Epithelial cell of proximal tubule (primary cell): ENCODE measurements at regions not wholly inside any gene's neighbourhood (a gene's known extent, or its start where the extent isn't known, plus 50 kb on each side); places are given as distances from the start of the nearest gene placed in this dataset.

Experiments
- DNase-seq: peaks from one replicate; pipeline ENCODE4 v3.0.0-alpha.2; 2011; ENCODE audit warnings: low read depth
- H3K4me3 ChIP-seq: 2 replicates; pipeline ENCODE4 v1.5.1; 2011; ENCODE audit warnings: low read depth, mild to moderate bottlenecking, low read length
- CTCF ChIP-seq: conservative IDR thresholded peaks from 2 replicates; pipeline ENCODE4 v1.5.1; 2012; ENCODE audit warnings: low read depth, mild to moderate bottlenecking, low read length

- H3K4me3 ChIP-seq = no peak overlapping the region
- no peak for DNase-seq
- no peak for TF ChIP-seq CTCF
These were observed 1003.0 kb downstream of the SORCS3 start for GRCh38 chr10:105644091-105644490.

- no peak overlapping the region for H3K4me3 ChIP-seq
- no peak for DNase-seq
- no peak for TF ChIP-seq CTCF
These were observed 1002.6 kb downstream of the SORCS3 start for GRCh38 chr10:105643660-105644059.

DNA sequence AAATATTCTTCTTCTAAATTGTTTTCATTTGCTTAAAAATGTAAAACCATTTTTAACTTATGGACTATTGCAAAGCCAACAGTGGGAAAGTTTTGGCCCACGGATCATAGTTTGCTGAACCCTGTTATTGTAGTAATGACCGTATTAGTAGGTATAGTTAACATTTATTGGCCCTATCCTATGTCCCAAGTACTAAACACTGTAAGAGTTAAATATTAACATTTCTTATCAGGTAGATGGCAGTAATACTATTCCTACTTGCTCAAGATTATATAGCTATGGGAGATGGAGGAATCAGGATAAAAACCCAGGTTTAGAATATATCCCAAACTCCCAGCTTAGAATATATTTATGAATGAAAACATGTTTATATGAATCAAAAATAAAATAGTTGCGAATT is 993.2 kb downstream of the SORCS3 start:
- no peak for DNase-seq
- no peak overlapping the region for H3K4me3 ChIP-seq
- no peak for TF ChIP-seq CTCF

GRCh38 chr10:105615715-105616365 is 974.8 kb downstream of the SORCS3 start:
- DNase-seq = no peak
- no peak for TF ChIP-seq CTCF
- H3K4me3 ChIP-seq = no peak overlapping the region

GRCh38 chr10:105611244-105611798 is 970.2 kb downstream of the SORCS3 start:
- DNase-seq = no peak
- TF ChIP-seq CTCF = no peak
- H3K4me3 ChIP-seq = no peak overlapping the region

GRCh38 chr10:105609451-105609850 is 968.4 kb downstream of the SORCS3 start:
- H3K4me3 ChIP-seq = no peak overlapping the region
- no peak for TF ChIP-seq CTCF
- DNase-seq = no peak

GRCh38 chr10:105605918-105606317 is 964.8 kb downstream of the SORCS3 start:
- no peak overlapping the region for H3K4me3 ChIP-seq
- DNase-seq = no peak
- no peak for TF ChIP-seq CTCF
